Cardiac muscle cell (in vitro differentiated cells and primary cell): ENCODE measurements at regions not wholly inside any gene's neighbourhood (a gene's known extent, or its start where the extent isn't known, plus 50 kb on each side); places are given as distances from the start of the nearest gene placed in this dataset.

Source experiments
- DNase-seq, 2 donors: peaks; one replicate each; pipeline versions ENCODE4 v3.0.0 to v3.0.0-alpha.2; 2010 to 2017; ENCODE audit warnings: low read depth in 1 of 2, low spot score in 1 of 2
- H3K27ac ChIP-seq: fragments of 200-600 bp; sonication (generic); 2 replicates; pipeline ENCODE4 v1.5.1; 2016
- H3K27me3 ChIP-seq: fragments of 200-600 bp; sonication (generic); 2 replicates; pipeline ENCODE4 v1.6.0; 2016; ENCODE audit warnings: control low read depth
- H3K36me3 ChIP-seq: fragments of 200-600 bp; sonication (generic); 2 replicates; pipeline ENCODE4 v1.5.1; 2016; ENCODE audit warnings: control low read depth
- H3K4me1 ChIP-seq: fragments of 200-600 bp; sonication (generic); 2 replicates; pipeline ENCODE4 v1.8.1; 2017; ENCODE audit warnings: low read depth, mild to moderate bottlenecking, mixed run types
- H3K4me3 ChIP-seq: fragments of 200-600 bp; sonication (generic); 2 replicates; pipeline ENCODE4 v1.5.1; 2016; ENCODE audit warnings: mild to moderate bottlenecking
- H3K9me3 ChIP-seq: fragments of 200-600 bp; sonication (generic); 2 replicates; pipeline ENCODE4 v1.5.1; 2017; ENCODE audit warnings: low read depth, mild to moderate bottlenecking, control low read depth
- CTCF ChIP-seq: IDR thresholded peaks from 2 replicates; pipeline ENCODE4 v1.5.1; 2012; ENCODE audit warnings: low read depth, mild to moderate bottlenecking, low read length

- H3K4me1 ChIP-seq: no peaks in the 10 kb centered on the region
Observed at GRCh38 chr5:51821697-51822096, 438.4 kb downstream of the ISL1 start.

GRCh38 chr5:51829230-51829629 lies 446.0 kb downstream of the ISL1 start:
- Histone ChIP-seq H3K36me3 (no peaks in the 10 kb centered on the region), H3K9me3 (no peaks in the 10 kb centered on the region), H3K27ac (no peak overlapping the region), H3K4me1 (no peaks in the 10 kb centered on the region), H3K27me3 (no peaks in the 10 kb centered on the region), H3K4me3 (no peak overlapping the region)
- TF ChIP-seq CTCF: no peak
- no peak for DNase-seq

More at GRCh38 chr5:51821697-51822096, 438.4 kb downstream of the ISL1 start:
- no peaks in the 10 kb centered on the region for H3K36me3 ChIP-seq
- no peaks in the 10 kb centered on the region for H3K27me3 ChIP-seq
- no peak overlapping the region for H3K4me3 ChIP-seq
- no peak for DNase-seq
- no peak for TF ChIP-seq CTCF
- H3K9me3 ChIP-seq: no peaks in the 10 kb centered on the region
- no peak overlapping the region for H3K27ac ChIP-seq

- no peaks in the 10 kb centered on the region for H3K4me1 ChIP-seq
- H3K27me3 ChIP-seq: no peaks in the 10 kb centered on the region
- H3K27ac ChIP-seq: no peak overlapping the region
- no peak for TF ChIP-seq CTCF
- H3K9me3 ChIP-seq: no peaks in the 10 kb centered on the region
- no peaks in the 10 kb centered on the region for H3K36me3 ChIP-seq
- no peak overlapping the region for H3K4me3 ChIP-seq
- no peak for DNase-seq
Observed at GRCh38 chr5:51829691-51830090, 446.4 kb downstream of the ISL1 start.

- DNase-seq: no peak
- H3K36me3 ChIP-seq: no peaks in the 10 kb centered on the region
- no peak overlapping the region for H3K27ac ChIP-seq
- H3K9me3 ChIP-seq: no peaks in the 10 kb centered on the region
- no peak for TF ChIP-seq CTCF
- H3K27me3 ChIP-seq: no peaks in the 10 kb centered on the region
- H3K4me1 ChIP-seq: no peaks in the 10 kb centered on the region
- H3K4me3 ChIP-seq: no peak overlapping the region
Observed at GRCh38 chr5:51832934-51833470, 449.8 kb downstream of the ISL1 start.

GRCh38 chr5:51838459-51838858 lies 455.2 kb downstream of the ISL1 start:
- Histone ChIP-seq H3K27me3 (no peaks in the 10 kb centered on the region), H3K4me1 (no peaks in the 10 kb centered on the region), H3K9me3 (no peaks in the 10 kb centered on the region), H3K27ac (no peak overlapping the region), H3K4me3 (no peak overlapping the region), H3K36me3 (no peaks in the 10 kb centered on the region)
- DNase-seq: no peak
- no peak for TF ChIP-seq CTCF

- no peak overlapping the region for H3K4me3 ChIP-seq
- DNase-seq: no peak
- H3K27me3 ChIP-seq: no peaks in the 10 kb centered on the region
- H3K36me3 ChIP-seq: no peaks in the 10 kb centered on the region
- no peak overlapping the region for H3K27ac ChIP-seq
- no peaks in the 10 kb centered on the region for H3K9me3 ChIP-seq
- no peak for TF ChIP-seq CTCF
- peaks cover 4% of the 10 kb centered on the region for H3K4me1 ChIP-seq
Observed at GRCh38 chr5:51843893-51844292, 460.6 kb downstream of the ISL1 start.
